ENCODE measurements at regions not wholly inside any gene's neighbourhood (a gene's known extent, or its start where the extent isn't known, plus 50 kb on each side); places are given as distances from the start of the nearest gene placed in this dataset.
A peak's percentile ranks its signal among the peaks of the same experiment; 100 is the strongest.

GRCh38 chr14:105844047-105844630 is 317.8 kb downstream of the TMEM121 start:
- intact Hi-C loops (cut with DNase I): no loop called here
- Histone ChIP-seq H3K4me3 (no peak overlapping the region), H3K27me3 (peaks cover 0 to 4% (median 0%) of the 10 kb centered on the region in 4 donors), H3K36me3 (no peaks in the 10 kb centered on the region), H3K4me1 (no peaks in the 10 kb centered on the region), H3K9me3 (no peaks in the 10 kb centered on the region), H3K27ac (no peak overlapping the region)
- TF ChIP-seq CTCF (IDR thresholded peaks at IDR 0.05): no peak
- 67 to 79% methylated on average over 16 of the region's 16 CpGs for WGBS, 2 donors
- DNase-seq (peak in 2 of 6 donors; percentile 3 to 47), FAIRE-seq (no peak), ATAC-seq (no peak)

- no peak for DNase-seq
- ATAC-seq: no peak
- Histone ChIP-seq H3K36me3 (no peaks in the 10 kb centered on the region), H3K27me3 (peaks cover 0 to 4% (median 0%) of the 10 kb centered on the region in 4 donors), H3K4me1 (no peaks in the 10 kb centered on the region), H3K27ac (no peak overlapping the region), H3K4me3 (no peak overlapping the region), H3K9me3 (no peaks in the 10 kb centered on the region)
- intact Hi-C loops (cut with DNase I): no loop called here
- 59 to 70% methylated on average over 18 of the region's 18 CpGs for WGBS, 2 donors
- no peak for TF ChIP-seq CTCF (IDR thresholded peaks at IDR 0.05)
- no peak for FAIRE-seq
Measured at GRCh38 chr14:105844810-105845724, 318.7 kb downstream of the TMEM121 start.

GRCh38 chr14:105845725-105846309 is 319.4 kb downstream of the TMEM121 start:
- FAIRE-seq (no peak), DNase-seq (no peak), ATAC-seq (no peak)
- Histone ChIP-seq H3K27ac (no peak overlapping the region), H3K36me3 (no peaks in the 10 kb centered on the region), H3K4me1 (no peaks in the 10 kb centered on the region), H3K4me3 (no peak overlapping the region), H3K9me3 (no peaks in the 10 kb centered on the region), H3K27me3 (peaks cover 0 to 4% (median 0%) of the 10 kb centered on the region in 4 donors)
- intact Hi-C loops (cut with DNase I): no loop called here
- WGBS, 2 donors: 68 to 79% methylated on average over 10 of the region's 10 CpGs
- TF ChIP-seq CTCF (IDR thresholded peaks at IDR 0.05): no peak

- 68 to 78% methylated on average over 5 of the region's 5 CpGs for WGBS, 2 donors
- no peak overlapping the region for H3K27ac ChIP-seq
- ATAC-seq (no peak), FAIRE-seq (no peak), DNase-seq (peak in 1 of 6 donors; percentile 30)
- H3K27me3 ChIP-seq: peaks cover 0 to 4% (median 0%) of the 10 kb centered on the region in 4 donors
- TF ChIP-seq CTCF (IDR thresholded peaks at IDR 0.05): no peak
- H3K4me1 ChIP-seq: no peaks in the 10 kb centered on the region
- no peaks in the 10 kb centered on the region for H3K36me3 ChIP-seq
- intact Hi-C loops (cut with DNase I): no loop called here
- H3K9me3 ChIP-seq: no peaks in the 10 kb centered on the region
- no peak overlapping the region for H3K4me3 ChIP-seq
Measured at GRCh38 chr14:105846312-105846711, 319.9 kb downstream of the TMEM121 start.
